Lung (tissue), 11 donors: ENCODE measurements at regions not wholly inside any gene's neighbourhood (a gene's known extent, or its start where the extent isn't known, plus 50 kb on each side); places are given as distances from the start of the nearest gene placed in this dataset.

Experiments
- ATAC-seq: fragments of 200-7000 bp; cut with Tn5 transposase; one replicate; pipeline ENCODE4 v1.9.1; 2020; ENCODE audit warnings: moderate number of reproducible peaks; ENCODE audit not compliant: insufficient read depth, low FRiP score
- DNase-seq, 3 donors: peaks; one replicate each; pipeline ENCODE4 v3.0.0-alpha.2; 2013 to 2017
- H3K27ac ChIP-seq, 2 donors: one replicate each; pipeline ENCODE4 v1.5.1; 2013; ENCODE audit warnings: mild to moderate bottlenecking in 2 of 2, moderate library complexity in 2 of 2, control low read depth in 1 of 2, inconsistent platforms in 1 of 2, low read depth in 1 of 2, low read length in 1 of 2
- H3K27me3 ChIP-seq, 3 donors: one replicate each; pipeline ENCODE4 v1.5.1; 2013; ENCODE audit warnings: low read length in 2 of 3; ENCODE audit not compliant: control insufficient read depth in 3 of 3, insufficient read depth in 3 of 3
- H3K36me3 ChIP-seq, 4 donors: one replicate each; pipeline ENCODE4 v1.5.1; 2013; ENCODE audit warnings: low read length in 4 of 4, mild to moderate bottlenecking in 1 of 4, moderate library complexity in 1 of 4; ENCODE audit not compliant: control insufficient read depth in 4 of 4, insufficient read depth in 4 of 4
- H3K4me1 ChIP-seq, 5 donors: one replicate each; pipeline ENCODE4 v1.5.1; 2013; ENCODE audit warnings: low read length in 5 of 5, mild to moderate bottlenecking in 2 of 5, moderate library complexity in 1 of 5; ENCODE audit not compliant: control insufficient read depth in 5 of 5, insufficient read depth in 5 of 5
- H3K4me3 ChIP-seq: one replicate; pipeline ENCODE4 v1.5.1; 2013; ENCODE audit warnings: mild to moderate bottlenecking, control low read depth, moderate library complexity
- H3K9ac ChIP-seq, 2 donors: one replicate each; pipeline ENCODE4 v1.5.1; 2013; ENCODE audit warnings: low read length in 2 of 2, control low read depth in 1 of 2; ENCODE audit not compliant: insufficient read depth in 1 of 2
- H3K9me3 ChIP-seq, 4 donors: one replicate each; pipeline ENCODE4 v1.5.1; 2013; ENCODE audit warnings: low read length in 3 of 4, mild to moderate bottlenecking in 1 of 4, moderate library complexity in 1 of 4; ENCODE audit not compliant: control insufficient read depth in 4 of 4, insufficient read depth in 3 of 4
- CTCF ChIP-seq: IDR thresholded peaks from 2 replicates; pipeline ENCODE4 v1.5.1; 2012; ENCODE audit warnings: mild to moderate bottlenecking; ENCODE audit errors: control extremely low read depth, extremely low read depth
- WGBS, 2 donors: extraction: QIAGEN DNeasy Blood & Tissue Kit; methylation state at CpG; one replicate each; pipeline ENCODE4 v1.1.7; 2013; 5-methylcytosine and 5-hydroxymethylcytosine counted together
- donor health status: control.
- donor health status: control.
- donor health status: Bipolar disorder and iron deficiency.
- donor health status: healthy.
- donor health status: DM: yes; HTN: yes; CAD: no.

GRCh38 chr9:30235564-30235963 is 2148.9 kb upstream of the ACO1 start:
- Histone ChIP-seq H3K27me3 (no peaks in the 10 kb centered on the region), H3K9me3 (no peaks in the 10 kb centered on the region), H3K27ac (no peak overlapping the region), H3K4me1 (no peaks in the 10 kb centered on the region), H3K9ac (no peak overlapping the region), H3K4me3 (no peak overlapping the region), H3K36me3 (no peaks in the 10 kb centered on the region)
- DNase-seq (no peak), ATAC-seq (no peak)
- 52 to 76% methylated on average over 2 of the region's 2 CpGs for WGBS, 2 donors
- TF ChIP-seq CTCF: no peak

DNA sequence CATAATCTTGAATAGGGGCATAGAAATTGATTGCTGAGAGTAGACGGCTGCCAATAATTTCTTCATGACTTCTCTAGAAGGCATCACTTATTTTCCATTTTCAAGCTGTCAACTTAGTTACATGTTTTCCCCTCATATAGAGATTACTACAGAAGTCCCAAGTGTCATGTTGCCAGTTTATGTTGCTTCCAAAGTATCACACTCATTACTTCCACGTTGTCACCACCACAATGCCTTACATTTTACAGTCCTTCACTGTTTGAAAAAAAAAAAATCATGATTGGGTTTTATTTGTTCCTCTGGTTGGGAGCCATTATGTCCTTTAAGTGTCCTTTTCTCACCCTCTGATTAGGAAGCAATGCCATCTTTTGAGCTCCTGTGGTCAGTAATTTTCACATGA is 2144.6 kb upstream of the ACO1 start:
- H3K4me1 ChIP-seq: no peaks in the 10 kb centered on the region
- no peaks in the 10 kb centered on the region for H3K27me3 ChIP-seq
- H3K9ac ChIP-seq: no peak overlapping the region
- H3K27ac ChIP-seq: no peak overlapping the region
- no peak for ATAC-seq
- TF ChIP-seq CTCF: no peak
- 59 to 68% methylated on average over 2 of the region's 2 CpGs for WGBS, 2 donors
- no peak for DNase-seq
- H3K36me3 ChIP-seq: no peaks in the 10 kb centered on the region
- no peak overlapping the region for H3K4me3 ChIP-seq
- no peaks in the 10 kb centered on the region for H3K9me3 ChIP-seq

DNA sequence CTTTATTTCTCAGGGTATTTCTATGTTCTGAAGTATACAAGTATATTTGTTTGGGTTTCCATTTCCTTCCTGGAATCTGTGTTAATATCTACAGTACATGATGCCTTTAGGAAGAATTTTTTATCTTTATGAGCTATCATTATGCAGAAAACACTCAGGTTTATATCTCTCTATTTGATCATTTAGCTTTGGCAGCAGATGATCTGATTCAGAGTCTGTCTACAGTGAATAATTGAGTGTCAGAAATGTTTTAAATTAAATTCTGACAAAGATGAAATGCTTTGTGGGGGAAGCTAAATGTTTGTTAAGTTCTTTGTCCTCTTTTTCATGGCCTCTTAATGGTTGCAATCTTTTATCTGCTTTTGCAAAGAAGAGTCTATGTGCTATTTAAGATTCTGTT is 2141.0 kb upstream of the ACO1 start:
- no peaks in the 10 kb centered on the region for H3K36me3 ChIP-seq
- no peak for DNase-seq
- H3K4me3 ChIP-seq: no peak overlapping the region
- no peak overlapping the region for H3K9ac ChIP-seq
- no peak overlapping the region for H3K27ac ChIP-seq
- no peaks in the 10 kb centered on the region for H3K9me3 ChIP-seq
- no peaks in the 10 kb centered on the region for H3K27me3 ChIP-seq
- TF ChIP-seq CTCF: no peak
- no peaks in the 10 kb centered on the region for H3K4me1 ChIP-seq
- no peak for ATAC-seq

GRCh38 chr9:30244877-30245276 is 2139.6 kb upstream of the ACO1 start:
- no peaks in the 10 kb centered on the region for H3K27me3 ChIP-seq
- H3K9me3 ChIP-seq: no peaks in the 10 kb centered on the region
- no peak for DNase-seq
- no peaks in the 10 kb centered on the region for H3K4me1 ChIP-seq
- H3K36me3 ChIP-seq: no peaks in the 10 kb centered on the region
- H3K27ac ChIP-seq: no peak overlapping the region
- H3K4me3 ChIP-seq: no peak overlapping the region
- ATAC-seq: no peak
- no peak for TF ChIP-seq CTCF
- H3K9ac ChIP-seq: no peak overlapping the region
